ENCODE measurements at regions not wholly inside any gene's neighbourhood (a gene's known extent, or its start where the extent isn't known, plus 50 kb on each side); places are given as distances from the start of the nearest gene placed in this dataset.

GRCh38 chr4:143273160-143273917, 63.3 kb upstream of the GAB1 start:
- no peaks in the 10 kb centered on the region for H3K27me3 ChIP-seq (replicated peaks in 1 of 7)
- TF ChIP-seq CTCF (IDR thresholded peaks at IDR 0.05 in 8 of 11, conservative IDR thresholded peaks at IDR 0.05 in 3 of 11) (no peak), POLR2AphosphoS5 (IDR thresholded peaks at IDR 0.05) (no peak), POLR2A (IDR thresholded peaks at IDR 0.05) (no peak)
- no peaks in the 10 kb centered on the region for H3K4me1 ChIP-seq
- WGBS, 5 donors = 88 to 93% (median 90%) methylated on average over 6 of the region's 6 CpGs
- no peak for DNase-seq
- H3K9me3 ChIP-seq = peaks cover 0 to 16% (median 6%) of the 10 kb centered on the region in 8 donors
- H3K27ac ChIP-seq = no peak overlapping the region
- H3K4me3 ChIP-seq = no peak overlapping the region
- intact Hi-C loops (cut with DNase I; ENCODE audit: low total_unique reads) = no loop called here
- no peaks in the 10 kb centered on the region for H3K36me3 ChIP-seq

GRCh38 chr4:143280861-143281260, 55.8 kb upstream of the GAB1 start:
- Histone ChIP-seq H3K36me3 (no peaks in the 10 kb centered on the region), H3K27ac (no peak overlapping the region), H3K4me1 (no peaks in the 10 kb centered on the region), H3K27me3 (replicated peaks in 1 of 7) (no peaks in the 10 kb centered on the region), H3K4me3 (no peak overlapping the region), H3K9me3 (peaks cover 0 to 3% (median 0%) of the 10 kb centered on the region in 8 donors)
- intact Hi-C loops (cut with DNase I; ENCODE audit: low total_unique reads) = no loop called here
- TF ChIP-seq POLR2A (IDR thresholded peaks at IDR 0.05) (no peak), POLR2AphosphoS5 (IDR thresholded peaks at IDR 0.05) (no peak), CTCF (IDR thresholded peaks at IDR 0.05 in 8 of 11, conservative IDR thresholded peaks at IDR 0.05 in 3 of 11) (no peak)
- 73 to 97% (median 81%) methylated on average over 2 of the region's 2 CpGs for WGBS, 5 donors
- DNase-seq = no peak

- WGBS, 5 donors = 80 to 95% (median 91%) methylated on average over 4 of the region's 4 CpGs
- no peak for DNase-seq
- no peak overlapping the region for H3K27ac ChIP-seq
These were observed 55.0 kb upstream of the GAB1 start for GRCh38 chr4:143281507-143282190.

More at GRCh38 chr4:143281507-143282190, 55.0 kb upstream of the GAB1 start:
- TF ChIP-seq POLR2AphosphoS5 (IDR thresholded peaks at IDR 0.05) (no peak), POLR2A (IDR thresholded peaks at IDR 0.05) (no peak), CTCF (IDR thresholded peaks at IDR 0.05 in 8 of 11, conservative IDR thresholded peaks at IDR 0.05 in 3 of 11) (no peak)
- no peaks in the 10 kb centered on the region for H3K27me3 ChIP-seq (replicated peaks in 1 of 7)
- intact Hi-C loops (cut with DNase I; ENCODE audit: low total_unique reads) = no loop called here
- H3K4me1 ChIP-seq = no peaks in the 10 kb centered on the region
- H3K4me3 ChIP-seq = no peak overlapping the region
- peaks cover 0 to 3% (median 0%) of the 10 kb centered on the region in 8 donors for H3K9me3 ChIP-seq
- no peaks in the 10 kb centered on the region for H3K36me3 ChIP-seq

Measured in spleen (tissue), 11 donors.